NT2/D1 (cell line): ENCODE measurements at regions not wholly inside any gene's neighbourhood (a gene's known extent, or its start where the extent isn't known, plus 50 kb on each side); places are given as distances from the start of the nearest gene placed in this dataset.

Experiments
- SUZ12 ChIP-seq: IDR thresholded peaks from 2 replicates; pipeline ENCODE4 v1.6.1; 2011; ENCODE audit not compliant: insufficient read length, insufficient read depth; ENCODE audit errors: extremely low read depth
- YY1 ChIP-seq: IDR thresholded peaks from 2 replicates; pipeline ENCODE4 v1.6.1; 2011; ENCODE audit not compliant: insufficient read length, insufficient read depth
- ZNF274 ChIP-seq: IDR thresholded peaks from 2 replicates; pipeline ENCODE4 v1.6.1; 2011; ENCODE audit warnings: mild to moderate bottlenecking, low read depth, low read length

DNA sequence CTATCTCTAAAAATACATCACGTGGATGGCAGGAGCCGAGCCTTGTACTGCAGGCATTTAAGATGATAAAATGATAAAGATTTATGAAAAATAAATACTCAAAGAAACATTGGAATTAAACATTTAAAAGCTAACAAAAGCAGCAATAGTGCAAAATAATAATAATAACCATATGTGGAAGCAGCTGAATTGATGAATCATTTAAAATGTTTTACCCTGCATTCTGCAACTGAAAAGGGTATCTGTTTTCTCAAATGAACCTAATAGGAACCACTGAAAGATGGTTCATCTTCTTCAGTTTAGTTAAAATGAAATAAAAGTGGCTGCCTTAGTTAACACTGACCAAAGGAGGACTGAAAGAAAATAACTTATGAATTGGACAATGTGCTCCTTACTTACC lies 436.1 kb downstream of the TUSC7 start:
- TF ChIP-seq YY1 = no peak
- no peak for TF ChIP-seq SUZ12
- TF ChIP-seq ZNF274 = no peak
